HCT116 (cell line): ENCODE measurements at regions not wholly inside any gene's neighbourhood (a gene's known extent, or its start where the extent isn't known, plus 50 kb on each side); places are given as distances from the start of the nearest gene placed in this dataset.

Experiments used
- ATAC-seq: fragments of 200-7000 bp; cut with Tn5 transposase; 2 replicates; pipeline ENCODE4 v1.9.1; 2020; ENCODE audit warnings: mild to moderate bottlenecking, moderate library complexity
- BruUV-seq: library from RNA; stranded (reverse); fragments of 400-500 nt; replicated peaks from 2 replicates; lab custom pipeline; 2021; lab: Mats Ljungman, UMichigan
- CTCF ChIA-PET: fragments of 300-600 bp; sonication (Branson Sonifier 250); formaldehyde crosslinking; loops from one replicate; lab custom pipeline; 2021; ENCODE audit warnings: antibody characterized with exemption; lab: Charles Lee
- POLR2A ChIA-PET: fragments of 300-600, 350-600 bp; sonication (Branson Sonifier 250); formaldehyde crosslinking; loops from one replicate; lab custom pipeline; 2021; ENCODE audit warnings: antibody characterized with exemption; lab: Charles Lee
- RAD21 ChIA-PET, 2 experiments: fragments of 300-600 bp; sonication (Branson Sonifier 250); formaldehyde crosslinking; loops; one replicate each; lab custom pipeline; 2023; ENCODE audit warnings: low total read pairs in 2 of 2; ENCODE audit not compliant: uncharacterized antibody in 2 of 2, unreplicated experiment in 2 of 2, low non-redundant PET in 1 of 2; lab: Charles Lee
- DNase-seq: peaks from one replicate; pipeline ENCODE4 v3.0.0-alpha.2; 2010; ENCODE audit warnings: low read depth, low spot score
- H2AFZ ChIP-seq: fragments of 200-600 bp; shearing (Covaris generic), sonication (generic); 2 replicates; pipeline ENCODE4 v1.6.1; 2017; ENCODE audit warnings: low read depth, mixed run types, mixed read lengths, antibody characterized with exemption, low read length; ENCODE audit not compliant: poor library complexity, severe bottlenecking
- H3K27ac ChIP-seq: 2 replicates; pipeline ENCODE4 v1.5.1; 2012; ENCODE audit warnings: low read depth, low read length
- H3K27me3 ChIP-seq: fragments of 200-600 bp; sonication (generic); 2 replicates; pipeline ENCODE4 v1.6.1; 2016; ENCODE audit warnings: mixed run types, low read length, mixed read lengths; ENCODE audit not compliant: insufficient read depth
- H3K36me3 ChIP-seq, 2 experiments: fragments of 200-500 bp in 1 of 2; fragments of 200-600 bp in 1 of 2; sonication (Bioruptor generic) in 1 of 2; sonication (generic) in 1 of 2; 2 replicates each; pipeline versions ENCODE4 v1.5.1 to v1.6.1; 2014 to 2016; ENCODE audit warnings: low read length in 2 of 2, inconsistent platforms in 1 of 2, mixed read lengths in 1 of 2, mixed run types in 1 of 2; ENCODE audit not compliant: insufficient read depth in 2 of 2, control insufficient read depth in 1 of 2
- H3K4me1 ChIP-seq, 2 experiments: fragments of 200-600 bp in 1 of 2; sonication (generic) in 1 of 2; 2 replicates each; pipeline versions ENCODE4 v1.5.1 to v1.6.1; 2012 to 2017; ENCODE audit warnings: low read length in 2 of 2, inconsistent platforms in 1 of 2, mild to moderate bottlenecking in 1 of 2, mixed read lengths in 1 of 2, mixed run types in 1 of 2, moderate library complexity in 1 of 2; ENCODE audit not compliant: insufficient read depth in 2 of 2, control insufficient read depth in 1 of 2
- H3K4me2 ChIP-seq: fragments of 200-600 bp; sonication (generic); 2 replicates; pipeline ENCODE4 v1.6.1; 2017; ENCODE audit warnings: mixed run types, low read length, mixed read lengths
- H3K4me3 ChIP-seq, 2 experiments: fragments of 200-600 bp in 1 of 2; sonication (generic) in 1 of 2; replicated peaks in 1 of 2; 2 replicates each; pipeline ENCODE4 v1.5.1; 2011 to 2016; ENCODE audit warnings: low read length in 2 of 2, control low read depth in 1 of 2, low read depth in 1 of 2, mild to moderate bottlenecking in 1 of 2, mixed read lengths in 1 of 2, mixed run types in 1 of 2
- H3K79me2 ChIP-seq: fragments of 200-600 bp; sonication (generic); 2 replicates; pipeline ENCODE4 v1.6.1; 2017; ENCODE audit warnings: mild to moderate bottlenecking, mixed run types, low read length, moderate library complexity, mixed read lengths; ENCODE audit not compliant: insufficient read depth
- H3K9ac ChIP-seq: fragments of 200-600 bp; sonication (generic); 2 replicates; pipeline ENCODE4 v1.6.1; 2016; ENCODE audit warnings: low read length, mixed read lengths
- H3K9me2 ChIP-seq: fragments of 200-600 bp; sonication (generic), shearing (Covaris generic); 2 replicates; pipeline ENCODE4 v1.6.1; 2017; ENCODE audit warnings: mixed run types, mild to moderate bottlenecking, moderate library complexity; ENCODE audit not compliant: insufficient read depth
- H3K9me3 ChIP-seq, 2 experiments: fragments of 200-500 bp in 1 of 2; fragments of 200-600 bp in 1 of 2; sonication (Bioruptor generic) in 1 of 2; sonication (generic) in 1 of 2; 2 replicates each; pipeline ENCODE4 v1.6.1; 2014 to 2017; ENCODE audit warnings: low read length in 2 of 2, mixed read lengths in 2 of 2, inconsistent platforms in 1 of 2, low read depth in 1 of 2, mild to moderate bottlenecking in 1 of 2, mixed run types in 1 of 2, moderate library complexity in 1 of 2; ENCODE audit not compliant: control insufficient read depth in 1 of 2, insufficient read depth in 1 of 2
- H4K20me1 ChIP-seq: fragments of 200-600 bp; sonication (generic), shearing (Covaris generic); 2 replicates; pipeline ENCODE4 v1.6.1; 2017; ENCODE audit warnings: mixed run types, mild to moderate bottlenecking, moderate library complexity; ENCODE audit not compliant: insufficient read depth
- FOSL1 ChIP-seq: IDR thresholded peaks from 2 replicates; pipeline ENCODE4 v1.6.1; 2012; ENCODE audit warnings: low read depth
- POLR2A ChIP-seq: IDR thresholded peaks from 2 replicates; pipeline ENCODE4 v1.7.0; 2011; ENCODE audit warnings: borderline replicate concordance; ENCODE audit not compliant: insufficient read depth, insufficient read length; ENCODE audit errors: extremely low read depth
- RAD21 ChIP-seq: IDR thresholded peaks from 2 replicates; pipeline ENCODE4 v1.6.1; 2012; ENCODE audit warnings: low read depth, mild to moderate bottlenecking
- TCF7L2 ChIP-seq: IDR thresholded peaks from 2 replicates; pipeline ENCODE4 v1.7.0; 2011; ENCODE audit warnings: borderline replicate concordance, inconsistent platforms; ENCODE audit not compliant: insufficient read depth, insufficient read length; ENCODE audit errors: extremely low read depth
- intact Hi-C: fragments of 100-400 bp; cut with micrococcal nuclease; formaldehyde crosslinking; loops from 2 replicates; pipeline ENCODE4 v1.10.0; 2022
- TF ChIP-seq, protein P1 (sequence below), 3 experiments: fragments of 200-600 bp in 1 of 3; sonication (generic) in 1 of 3; IDR thresholded peaks in 2 of 3; conservative IDR thresholded peaks in 1 of 3; 2 replicates each; pipeline ENCODE4 v1.5.1; 2012 to 2017; ENCODE audit warnings: low read depth in 2 of 3, low read length in 2 of 3, antibody characterized with exemption in 1 of 3, borderline replicate concordance in 1 of 3, control low read depth in 1 of 3, mild to moderate bottlenecking in 1 of 3, mixed read lengths in 1 of 3, mixed run types in 1 of 3, moderate library complexity in 1 of 3; ENCODE audit not compliant: insufficient read depth in 1 of 3

DNA sequence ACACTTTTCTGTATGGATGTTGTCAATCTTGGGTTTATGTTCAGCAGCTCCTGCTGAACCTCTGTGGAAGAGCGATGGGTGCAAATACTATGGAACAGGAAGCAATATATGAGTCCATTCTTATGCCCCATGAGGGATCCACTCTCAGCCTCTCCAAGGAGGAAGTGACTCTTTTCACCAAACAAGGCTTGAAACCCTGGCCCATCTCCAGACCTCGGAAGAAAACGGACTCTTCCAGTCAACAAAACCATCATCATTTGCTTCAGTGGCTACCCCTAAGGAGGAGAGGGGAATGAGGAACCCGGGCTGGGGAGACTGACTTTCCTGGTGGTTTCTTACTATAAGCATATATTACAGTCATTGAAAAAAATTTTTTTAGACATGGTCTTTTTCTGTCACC, 206.2 kb downstream of the AXIN2 start (continued):
- TF ChIP-seq, protein P1, sequence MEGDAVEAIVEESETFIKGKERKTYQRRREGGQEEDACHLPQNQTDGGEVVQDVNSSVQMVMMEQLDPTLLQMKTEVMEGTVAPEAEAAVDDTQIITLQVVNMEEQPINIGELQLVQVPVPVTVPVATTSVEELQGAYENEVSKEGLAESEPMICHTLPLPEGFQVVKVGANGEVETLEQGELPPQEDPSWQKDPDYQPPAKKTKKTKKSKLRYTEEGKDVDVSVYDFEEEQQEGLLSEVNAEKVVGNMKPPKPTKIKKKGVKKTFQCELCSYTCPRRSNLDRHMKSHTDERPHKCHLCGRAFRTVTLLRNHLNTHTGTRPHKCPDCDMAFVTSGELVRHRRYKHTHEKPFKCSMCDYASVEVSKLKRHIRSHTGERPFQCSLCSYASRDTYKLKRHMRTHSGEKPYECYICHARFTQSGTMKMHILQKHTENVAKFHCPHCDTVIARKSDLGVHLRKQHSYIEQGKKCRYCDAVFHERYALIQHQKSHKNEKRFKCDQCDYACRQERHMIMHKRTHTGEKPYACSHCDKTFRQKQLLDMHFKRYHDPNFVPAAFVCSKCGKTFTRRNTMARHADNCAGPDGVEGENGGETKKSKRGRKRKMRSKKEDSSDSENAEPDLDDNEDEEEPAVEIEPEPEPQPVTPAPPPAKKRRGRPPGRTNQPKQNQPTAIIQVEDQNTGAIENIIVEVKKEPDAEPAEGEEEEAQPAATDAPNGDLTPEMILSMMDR (IDR thresholded peaks at IDR 0.05 in 2 of 3, conservative IDR thresholded peaks at IDR 0.05 in 1 of 3; ENCODE audit: borderline replicate concordance in 1 of 3, insufficient read depth in 1 of 3, low read depth in 2 of 3, low read length in 2 of 3): no peak

DNA sequence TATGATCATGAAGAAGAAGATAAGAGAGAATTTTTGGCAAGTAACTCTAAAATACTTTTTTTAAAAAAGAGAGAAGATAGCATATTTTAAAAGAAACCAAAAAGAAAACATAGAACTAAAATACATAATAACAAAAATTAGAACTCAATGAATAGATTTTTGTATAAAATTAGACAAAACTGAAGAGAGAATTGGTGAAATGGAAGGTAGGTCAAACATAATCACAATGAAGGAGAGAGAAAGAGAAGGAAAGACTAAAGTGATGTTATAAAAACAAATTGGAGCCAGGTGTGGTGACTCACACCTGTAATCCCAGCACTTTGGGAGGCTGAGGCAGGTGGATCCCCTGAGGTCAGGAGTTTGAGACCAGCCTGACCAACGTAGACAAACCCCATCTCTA, 211.5 kb downstream of the AXIN2 start:
- ATAC-seq: no peak
- POLR2A ChIA-PET: no interaction called here

More for the DNA sequence above, 211.5 kb downstream of the AXIN2 start:
- Histone ChIP-seq H3K27ac (no peak overlapping the region), H3K9me3 (no peaks in the 10 kb centered on the region), H3K9ac (no peak overlapping the region), H3K4me1 (peaks cover 11 to 14% of the 10 kb centered on the region in 2 experiments; a peak in 2 of 4 replicates), H3K79me2 (no peaks in the 10 kb centered on the region), H3K4me2 (no peak overlapping the region), H3K27me3 (no peaks in the 10 kb centered on the region), H2AFZ (no peak overlapping the region), H3K36me3 (no peaks in the 10 kb centered on the region), H3K9me2 (no peaks in the 10 kb centered on the region), H4K20me1 (no peaks in the 10 kb centered on the region), H3K4me3 (no peak overlapping the region)
- no peak for DNase-seq
- BruUV-seq: no TSS peak
- CTCF ChIA-PET: no interaction called here
- intact Hi-C loops: no loop called here
- RAD21 ChIA-PET: no interaction called here
- TF ChIP-seq, protein P1 (IDR thresholded peaks at IDR 0.05 in 2 of 3, conservative IDR thresholded peaks at IDR 0.05 in 1 of 3; ENCODE audit: borderline replicate concordance in 1 of 3, insufficient read depth in 1 of 3, low read depth in 2 of 3, low read length in 2 of 3): no peak
- TF ChIP-seq POLR2A (no peak), TCF7L2 (no peak), FOSL1 (no peak), RAD21 (no peak)
